ENCODE measurements at regions not wholly inside any gene's neighbourhood (a gene's known extent, or its start where the extent isn't known, plus 50 kb on each side); places are given as distances from the start of the nearest gene placed in this dataset.

GRCh38 chr3:31050296-31050695 lies 155.8 kb upstream of the GADL1 start:
- no peak for DNase-seq (ENCODE audit: low spot score in 2 of 2)
- no peaks in the 10 kb centered on the region for H3K27me3 ChIP-seq
- no peaks in the 10 kb centered on the region for H3K4me1 ChIP-seq
- no peak for TF ChIP-seq POLR2A (IDR thresholded peaks at IDR 0.05)
- TF ChIP-seq POLR2AphosphoS5 (IDR thresholded peaks at IDR 0.05): no peak
- TF ChIP-seq CTCF (IDR thresholded peaks at IDR 0.05): no peak
- peaks cover 0 to 7% of the 10 kb centered on the region in 2 donors for H3K9me3 ChIP-seq
- H3K27ac ChIP-seq: no peak overlapping the region
- no peaks in the 10 kb centered on the region for H3K36me3 ChIP-seq
- H3K4me3 ChIP-seq: no peak overlapping the region
- intact Hi-C loops (cut with DNase I; ENCODE audit: low total_unique reads): no loop called here

GRCh38 chr3:31051226-31051625 lies 156.8 kb upstream of the GADL1 start:
- Histone ChIP-seq H3K9me3 (peaks cover 0 to 7% of the 10 kb centered on the region in 2 donors), H3K4me3 (no peak overlapping the region), H3K4me1 (no peaks in the 10 kb centered on the region), H3K36me3 (no peaks in the 10 kb centered on the region), H3K27me3 (no peaks in the 10 kb centered on the region), H3K27ac (no peak overlapping the region)
- intact Hi-C loops (cut with DNase I; ENCODE audit: low total_unique reads): no loop called here
- no peak for DNase-seq (ENCODE audit: low spot score in 2 of 2)
- TF ChIP-seq POLR2A (IDR thresholded peaks at IDR 0.05): no peak
- no peak for TF ChIP-seq CTCF (IDR thresholded peaks at IDR 0.05)
- no peak for TF ChIP-seq POLR2AphosphoS5 (IDR thresholded peaks at IDR 0.05)

GRCh38 chr3:31053299-31053698 lies 158.8 kb upstream of the GADL1 start:
- Histone ChIP-seq H3K27ac (no peak overlapping the region), H3K9me3 (peaks cover 0 to 7% of the 10 kb centered on the region in 2 donors), H3K4me3 (no peak overlapping the region), H3K4me1 (no peaks in the 10 kb centered on the region), H3K36me3 (no peaks in the 10 kb centered on the region), H3K27me3 (no peaks in the 10 kb centered on the region)
- no peak for DNase-seq (ENCODE audit: low spot score in 2 of 2)
- no peak for TF ChIP-seq POLR2AphosphoS5 (IDR thresholded peaks at IDR 0.05)
- intact Hi-C loops (cut with DNase I; ENCODE audit: low total_unique reads): no loop called here

GRCh38 chr3:31054032-31054431 lies 159.6 kb upstream of the GADL1 start:
- H3K36me3 ChIP-seq: no peaks in the 10 kb centered on the region
- intact Hi-C loops (cut with DNase I; ENCODE audit: low total_unique reads): no loop called here
- TF ChIP-seq POLR2AphosphoS5 (IDR thresholded peaks at IDR 0.05) (no peak), CTCF (IDR thresholded peaks at IDR 0.05) (no peak), POLR2A (IDR thresholded peaks at IDR 0.05) (no peak)
- no peaks in the 10 kb centered on the region for H3K27me3 ChIP-seq
- H3K9me3 ChIP-seq: peaks cover 0 to 13% of the 10 kb centered on the region in 2 donors
- no peak overlapping the region for H3K27ac ChIP-seq
- no peak for DNase-seq (ENCODE audit: low spot score in 2 of 2)
- no peaks in the 10 kb centered on the region for H3K4me1 ChIP-seq
- H3K4me3 ChIP-seq: no peak overlapping the region

GRCh38 chr3:31055757-31056156 lies 161.3 kb upstream of the GADL1 start:
- Histone ChIP-seq H3K27me3 (no peaks in the 10 kb centered on the region), H3K4me3 (no peak overlapping the region), H3K9me3 (peaks cover 0 to 13% of the 10 kb centered on the region in 2 donors), H3K36me3 (no peaks in the 10 kb centered on the region), H3K4me1 (no peaks in the 10 kb centered on the region), H3K27ac (no peak overlapping the region)
- no peak for TF ChIP-seq CTCF (IDR thresholded peaks at IDR 0.05)
- TF ChIP-seq POLR2A (IDR thresholded peaks at IDR 0.05): no peak
- no peak for TF ChIP-seq POLR2AphosphoS5 (IDR thresholded peaks at IDR 0.05)
- intact Hi-C loops (cut with DNase I; ENCODE audit: low total_unique reads): no loop called here
- no peak for DNase-seq (ENCODE audit: low spot score in 2 of 2)

- intact Hi-C loops (cut with DNase I; ENCODE audit: low total_unique reads): no loop called here
Observed at GRCh38 chr3:31057891-31058290, 163.4 kb upstream of the GADL1 start.

More at GRCh38 chr3:31057891-31058290, 163.4 kb upstream of the GADL1 start:
- TF ChIP-seq POLR2AphosphoS5 (IDR thresholded peaks at IDR 0.05) (no peak), POLR2A (IDR thresholded peaks at IDR 0.05) (no peak), CTCF (IDR thresholded peaks at IDR 0.05) (no peak)
- no peak overlapping the region for H3K4me3 ChIP-seq
- H3K9me3 ChIP-seq: peaks cover 0 to 6% of the 10 kb centered on the region in 2 donors
- H3K36me3 ChIP-seq: no peaks in the 10 kb centered on the region
- H3K27ac ChIP-seq: no peak overlapping the region
- no peaks in the 10 kb centered on the region for H3K4me1 ChIP-seq
- no peak for DNase-seq (ENCODE audit: low spot score in 2 of 2)
- H3K27me3 ChIP-seq: no peaks in the 10 kb centered on the region

All from breast epithelium (tissue), 4 donors.